ENCODE measurements at regions not wholly inside any gene's neighbourhood (a gene's known extent, or its start where the extent isn't known, plus 50 kb on each side); places are given as distances from the start of the nearest gene placed in this dataset.
"Not testable (repeated sequence)": the region's sequence is repeated elsewhere in the genome, so short reads cannot be mapped to it uniquely, and the experiment has no call there.

DNA sequence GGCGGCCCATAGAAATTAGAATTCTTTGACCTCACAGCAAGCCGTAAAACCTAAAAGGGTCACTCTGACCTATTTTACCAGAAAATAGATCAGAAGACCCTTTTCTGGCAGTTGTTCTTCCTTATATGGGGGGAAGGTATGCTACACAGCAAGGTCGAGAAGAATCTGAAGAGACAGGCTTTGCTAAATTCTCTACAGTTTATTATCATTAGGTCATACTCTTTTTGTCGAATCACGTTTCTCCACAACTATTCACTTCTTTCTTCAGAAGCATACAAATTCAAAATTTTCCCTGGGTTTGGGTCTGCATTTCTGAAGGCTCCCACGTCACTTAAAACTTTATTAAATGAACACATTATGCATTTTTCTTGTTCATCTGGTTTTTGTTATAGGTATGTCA, 229.5 kb upstream of the GRM7 start:
- DNase-seq (ENCODE audit: low read depth in 4 of 4, low spot score in 1 of 4) = no peak

DNA sequence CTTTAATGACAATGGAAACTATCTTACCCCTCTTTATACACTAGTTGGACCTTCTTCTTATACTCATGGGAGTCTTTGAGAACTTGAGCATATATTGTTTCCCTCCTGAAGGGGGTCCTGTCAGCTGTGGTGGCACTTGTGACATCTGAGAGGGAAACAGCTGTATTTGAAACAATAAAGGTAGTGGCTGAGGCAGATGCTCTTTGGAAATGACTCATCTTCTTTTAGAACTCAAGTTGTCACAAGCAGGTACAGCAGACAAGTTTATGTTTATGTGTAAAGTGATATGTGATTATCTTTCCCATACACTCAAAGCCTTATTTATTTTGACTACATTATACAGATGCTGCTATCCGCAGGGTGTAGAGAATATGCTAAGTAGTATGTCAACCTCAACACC, 220.0 kb upstream of the GRM7 start:
- no peak for DNase-seq (ENCODE audit: low read depth in 4 of 4, low spot score in 1 of 4)

GRCh38 chr3:6644070-6644929, 216.6 kb upstream of the GRM7 start:
- DNase-seq (ENCODE audit: low read depth in 4 of 4, low spot score in 1 of 4) = no peak

DNA sequence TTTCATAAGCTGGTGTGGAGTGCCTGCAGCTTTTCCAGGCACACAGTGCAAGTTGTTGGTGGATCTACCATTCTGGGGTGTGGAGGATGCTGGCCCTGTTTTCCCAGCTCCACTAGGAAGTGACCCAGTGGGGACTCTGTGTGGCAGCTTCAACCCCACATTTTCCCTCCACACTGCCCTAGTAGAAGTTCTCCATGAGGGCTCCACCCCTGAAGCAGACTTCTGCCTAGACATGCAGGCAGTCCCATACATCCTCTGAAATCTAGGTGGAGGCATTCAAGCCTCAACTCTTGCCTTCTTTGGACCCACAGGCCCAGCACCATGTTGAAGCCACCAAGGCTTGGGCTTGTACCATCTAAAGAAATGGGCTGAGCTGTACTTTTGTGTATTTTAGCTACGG, 206.2 kb upstream of the GRM7 start:
- DNase-seq (ENCODE audit: low read depth in 4 of 4, low spot score in 1 of 4) = no peak

GRCh38 chr3:6655275-6655674, 205.6 kb upstream of the GRM7 start:
- DNase-seq (ENCODE audit: low read depth in 4 of 4, low spot score in 1 of 4) = no peak

DNA sequence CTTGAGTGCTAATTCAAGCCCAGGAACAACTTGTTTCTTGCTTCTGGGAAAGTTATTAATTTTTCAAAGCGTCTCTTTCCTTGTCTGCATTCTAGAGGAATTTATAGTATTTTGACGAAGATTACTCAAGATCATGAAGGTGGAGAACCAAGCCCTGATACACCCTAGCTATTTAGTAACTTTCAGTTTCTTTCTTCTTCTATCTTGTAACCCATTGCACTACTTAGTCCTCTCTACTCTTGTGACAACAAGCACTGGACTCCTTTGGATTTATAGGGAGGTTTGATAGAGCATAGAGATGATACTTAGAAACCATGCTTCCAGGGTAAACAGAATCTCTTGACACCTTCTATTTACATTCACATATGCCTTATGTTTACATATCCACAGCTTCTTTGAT, 203.3 kb upstream of the GRM7 start:
- no peak for DNase-seq (ENCODE audit: low read depth in 4 of 4, low spot score in 1 of 4)

- DNase-seq (ENCODE audit: low read depth in 4 of 4, low spot score in 1 of 4) = no peak
Observed at GRCh38 chr3:6667354-6667753, 193.6 kb upstream of the GRM7 start.

DNA sequence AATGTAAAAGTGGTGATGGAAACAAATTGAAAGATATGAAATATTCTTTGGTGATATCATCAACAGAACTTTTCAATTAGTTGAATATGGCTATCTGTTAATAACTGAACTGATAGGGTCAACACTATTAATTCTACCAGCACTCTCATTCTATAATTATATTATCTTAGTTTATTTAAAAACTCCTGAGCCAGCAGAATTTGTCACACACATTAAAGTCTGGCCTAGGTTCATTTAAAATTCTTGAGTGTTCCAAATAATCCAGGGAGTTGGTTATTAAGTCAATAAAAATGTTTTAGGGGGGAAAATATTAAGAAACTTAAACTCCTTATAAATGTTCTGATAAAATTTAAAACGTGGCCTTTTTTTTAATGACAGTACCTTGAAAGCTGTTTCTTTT, 189.6 kb upstream of the GRM7 start:
- DNase-seq (ENCODE audit: low read depth in 4 of 4, low spot score in 1 of 4) = no peak

DNA sequence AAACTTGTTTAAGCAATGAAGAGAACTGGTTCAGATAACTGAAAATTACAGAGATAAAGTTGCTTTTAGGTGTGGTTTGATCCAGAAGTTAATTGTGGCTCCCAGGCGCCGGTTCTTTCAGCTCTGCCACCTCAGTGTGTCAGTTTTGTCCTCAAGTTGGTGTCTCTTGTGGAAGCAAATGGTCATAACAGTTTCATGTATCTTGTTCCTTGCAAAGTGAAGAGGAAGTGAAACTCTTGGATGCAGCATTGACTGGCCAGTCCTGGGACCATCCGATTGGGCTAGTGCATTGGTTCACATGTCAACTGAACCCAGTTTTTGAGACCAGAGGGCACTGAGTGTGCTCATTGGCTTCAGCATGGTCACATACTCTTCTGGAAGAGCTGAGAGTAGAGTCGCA, 181.4 kb upstream of the GRM7 start:
- no peak for DNase-seq (ENCODE audit: low read depth in 4 of 4, low spot score in 1 of 4)

- no peak for DNase-seq (ENCODE audit: low read depth in 4 of 4, low spot score in 1 of 4)
Observed at GRCh38 chr3:6680119-6680806, 180.7 kb upstream of the GRM7 start.

DNA sequence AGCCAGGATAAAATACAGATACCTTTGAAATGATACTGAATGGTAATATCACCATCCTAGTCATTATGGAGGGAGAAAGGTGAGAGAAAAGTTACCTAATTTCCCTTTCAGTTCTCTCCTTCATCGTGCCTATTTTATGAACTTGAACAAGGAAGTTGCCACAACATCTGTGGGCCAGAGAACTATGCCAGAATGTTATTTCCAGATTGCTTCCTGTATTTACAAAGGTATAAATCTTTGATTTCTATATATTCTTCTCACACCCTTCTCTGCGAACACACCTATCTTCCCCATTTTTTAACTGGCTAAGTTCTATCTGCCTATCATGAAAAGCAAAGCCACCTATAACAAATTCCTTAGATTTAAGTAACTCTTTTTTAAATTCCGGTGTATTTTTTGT, 163.6 kb upstream of the GRM7 start:
- no peak for DNase-seq (ENCODE audit: low read depth in 4 of 4, low spot score in 1 of 4)

GRCh38 chr3:6697722-6698121, 163.2 kb upstream of the GRM7 start:
- no peak for DNase-seq (ENCODE audit: low read depth in 4 of 4, low spot score in 1 of 4)

DNA sequence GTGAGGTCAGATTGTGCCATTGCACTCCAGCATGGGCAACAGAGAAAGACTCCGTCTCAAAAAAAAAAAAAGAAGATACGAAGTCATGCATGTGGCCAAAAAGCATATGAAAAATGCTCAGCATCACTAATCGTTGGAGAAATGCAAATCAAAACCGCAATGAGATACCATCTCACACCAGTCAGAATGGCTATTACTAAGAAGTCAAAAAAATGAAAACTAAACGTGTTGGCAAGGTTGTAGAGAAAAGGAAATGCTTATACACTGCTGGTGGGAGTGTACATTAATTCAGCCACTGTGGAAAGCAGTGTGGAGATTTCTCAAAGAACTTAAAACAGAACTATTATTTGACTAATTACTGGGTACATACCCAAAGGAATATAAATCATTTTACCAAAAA, 156.1 kb upstream of the GRM7 start:
- not testable (repeated sequence) for DNase-seq (ENCODE audit: low read depth in 4 of 4, low spot score in 1 of 4)

DNA sequence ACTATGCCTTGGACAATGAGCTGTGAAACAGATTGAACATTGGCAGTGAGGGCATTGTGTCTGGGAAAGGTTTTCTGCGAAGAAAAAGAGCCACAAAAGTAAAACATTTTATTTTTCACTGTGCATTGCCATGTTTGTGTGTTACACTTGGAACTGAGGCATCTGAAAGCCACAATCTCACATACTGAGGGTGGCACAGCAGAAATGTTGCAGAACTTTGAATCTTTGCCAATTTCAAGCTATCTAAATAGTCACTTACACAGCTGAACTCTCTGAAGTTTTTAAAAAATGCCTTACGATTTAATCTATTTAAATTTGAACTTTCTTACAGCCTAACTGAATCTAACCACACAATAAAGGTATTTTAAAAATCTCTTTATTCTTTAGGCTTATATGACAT, 154.1 kb upstream of the GRM7 start:
- DNase-seq (ENCODE audit: low read depth in 4 of 4, low spot score in 1 of 4) = no peak

GRCh38 chr3:6709178-6709577, 151.7 kb upstream of the GRM7 start:
- no peak for DNase-seq (ENCODE audit: low read depth in 4 of 4, low spot score in 1 of 4)

- DNase-seq (ENCODE audit: low read depth in 4 of 4, low spot score in 1 of 4) = no peak
Observed at GRCh38 chr3:6714962-6715361, 146.0 kb upstream of the GRM7 start.

GRCh38 chr3:6716420-6716819, 144.5 kb upstream of the GRM7 start:
- DNase-seq (ENCODE audit: low read depth in 4 of 4, low spot score in 1 of 4) = no peak

- DNase-seq (ENCODE audit: low read depth in 4 of 4, low spot score in 1 of 4) = no peak
Observed at GRCh38 chr3:6717026-6717943, 143.6 kb upstream of the GRM7 start.

- DNase-seq (ENCODE audit: low read depth in 4 of 4, low spot score in 1 of 4) = no peak
Observed at GRCh38 chr3:6719999-6720398, 140.9 kb upstream of the GRM7 start.

GRCh38 chr3:6721491-6721890, 139.4 kb upstream of the GRM7 start:
- DNase-seq (ENCODE audit: low read depth in 4 of 4, low spot score in 1 of 4) = no peak

- no peak for DNase-seq (ENCODE audit: low read depth in 4 of 4, low spot score in 1 of 4)
Observed at GRCh38 chr3:6723205-6723604, 137.7 kb upstream of the GRM7 start.

DNA sequence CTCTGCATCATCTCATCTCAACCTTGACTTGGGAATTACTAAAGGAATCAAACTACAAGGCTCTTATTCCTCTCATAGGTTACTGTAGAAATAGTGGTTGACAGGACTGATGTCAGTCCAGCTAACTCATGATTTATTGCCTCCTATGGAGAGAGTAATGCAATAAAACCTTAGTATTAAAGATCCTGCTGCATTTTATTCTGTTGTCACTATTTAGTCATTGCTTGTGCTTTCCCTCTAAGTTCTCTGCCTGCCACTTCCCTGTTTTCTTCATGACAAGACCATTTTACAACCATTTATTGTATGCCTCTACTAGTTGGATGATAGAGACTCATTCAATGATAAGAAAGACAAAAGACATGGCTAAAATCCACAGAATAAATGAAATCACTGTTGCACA, 134.1 kb upstream of the GRM7 start:
- DNase-seq (ENCODE audit: low read depth in 4 of 4, low spot score in 1 of 4) = no peak
